ENCODE measurements at regions not wholly inside any gene's neighbourhood (a gene's known extent, or its start where the extent isn't known, plus 50 kb on each side); places are given as distances from the start of the nearest gene placed in this dataset.

- Histone ChIP-seq H3K9me2 (replicated peaks; ENCODE audit: insufficient read depth, low read length) (0 out of 2 replicates have a peak, but pooled peaks cover 4% of the 10 kb centered on the region), H3K79me2 (ENCODE audit: insufficient read depth, low read length) (no peaks in the 10 kb centered on the region), H3K4me3 (ENCODE audit: insufficient read depth, low read length, poor library complexity, severe bottlenecking) (no peak overlapping the region), H3K9ac (ENCODE audit: low read length) (no peak overlapping the region), H3F3A (ENCODE audit: insufficient read depth) (no peaks in the 10 kb centered on the region), H3K36me3 (ENCODE audit: low read length) (no peaks in the 10 kb centered on the region), H3K27ac (ENCODE audit: low read depth, low read length) (no peak overlapping the region), H2AFZ (ENCODE audit: low read depth, low read length, severe bottlenecking) (no peak overlapping the region), H4K20me1 (ENCODE audit: low read depth, low read length) (no peaks in the 10 kb centered on the region), H3K4me2 (ENCODE audit: low read depth, low read length, poor library complexity, severe bottlenecking) (no peak overlapping the region), H3K27me3 (ENCODE audit: low read length) (no peaks in the 10 kb centered on the region), H3K9me3 (ENCODE audit: insufficient read depth, low read length) (no peaks in the 10 kb centered on the region)
- TF ChIP-seq EZH2phosphoT487 (conservative IDR thresholded peaks at IDR 0.05; ENCODE audit: low read length) (no peak), CTCF (IDR thresholded peaks at IDR 0.05; ENCODE audit: insufficient read depth, low read length, poor library complexity, severe bottlenecking) (no peak)
These were observed 636.5 kb upstream of the PTCHD4 start for GRCh38 chr6:48747471-48747870.

DNA sequence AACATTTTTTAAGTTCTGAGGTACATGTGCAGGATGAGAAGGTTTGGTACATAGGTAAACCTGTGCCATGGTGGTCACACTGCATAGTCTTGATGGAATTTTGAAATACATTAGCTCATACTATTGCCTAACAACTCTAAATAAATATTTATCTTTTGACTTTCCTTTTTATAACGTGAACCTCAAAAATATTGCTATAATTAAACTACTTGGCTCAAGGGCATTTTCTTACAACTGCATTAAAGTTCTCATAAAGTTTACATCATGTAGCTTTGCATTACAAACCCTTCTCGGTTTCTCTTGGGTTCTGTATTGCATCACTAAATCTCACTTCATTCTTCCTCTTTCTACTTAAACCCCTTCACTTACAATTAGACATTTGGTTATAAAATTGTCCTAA lies 636.0 kb upstream of the PTCHD4 start:
- Histone ChIP-seq H2AFZ (ENCODE audit: low read depth, low read length, severe bottlenecking) (no peak overlapping the region), H4K20me1 (ENCODE audit: low read depth, low read length) (no peaks in the 10 kb centered on the region), H3F3A (ENCODE audit: insufficient read depth) (no peaks in the 10 kb centered on the region), H3K27ac (ENCODE audit: low read depth, low read length) (no peak overlapping the region), H3K9me2 (replicated peaks; ENCODE audit: insufficient read depth, low read length) (0 out of 2 replicates have a peak, but pooled peaks cover 4% of the 10 kb centered on the region), H3K27me3 (ENCODE audit: low read length) (no peaks in the 10 kb centered on the region), H3K4me3 (ENCODE audit: insufficient read depth, low read length, poor library complexity, severe bottlenecking) (no peak overlapping the region), H3K79me2 (ENCODE audit: insufficient read depth, low read length) (no peaks in the 10 kb centered on the region), H3K4me2 (ENCODE audit: low read depth, low read length, poor library complexity, severe bottlenecking) (no peak overlapping the region), H3K9me3 (ENCODE audit: insufficient read depth, low read length) (no peaks in the 10 kb centered on the region), H3K36me3 (ENCODE audit: low read length) (no peaks in the 10 kb centered on the region), H3K9ac (ENCODE audit: low read length) (no peak overlapping the region)
- TF ChIP-seq EZH2phosphoT487 (conservative IDR thresholded peaks at IDR 0.05; ENCODE audit: low read length) (no peak), CTCF (IDR thresholded peaks at IDR 0.05; ENCODE audit: insufficient read depth, low read length, poor library complexity, severe bottlenecking) (no peak)

DNA sequence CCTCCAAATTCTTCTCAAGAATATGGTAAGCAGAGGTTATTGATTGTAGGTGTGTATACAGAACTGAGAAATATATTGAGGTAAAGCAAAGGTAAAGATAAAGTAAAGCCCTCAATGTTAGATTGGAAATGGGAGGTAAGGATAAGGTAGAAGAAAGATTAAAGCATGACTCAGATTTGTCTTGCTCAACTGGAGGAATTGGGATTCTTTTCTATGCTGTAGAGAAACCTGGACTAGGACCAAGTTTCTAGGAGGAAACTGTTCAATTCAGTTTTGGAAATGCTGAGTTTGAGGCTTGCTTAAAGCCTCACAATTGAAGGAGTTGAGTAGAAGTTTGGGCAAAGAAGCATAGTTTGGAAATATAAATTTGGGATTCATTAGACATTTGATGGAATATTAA lies 634.0 kb upstream of the PTCHD4 start:
- Histone ChIP-seq H3K4me2 (ENCODE audit: low read depth, low read length, poor library complexity, severe bottlenecking) (no peak overlapping the region), H3K27ac (ENCODE audit: low read depth, low read length) (no peak overlapping the region), H3K36me3 (ENCODE audit: low read length) (no peaks in the 10 kb centered on the region), H4K20me1 (ENCODE audit: low read depth, low read length) (no peaks in the 10 kb centered on the region), H3K79me2 (ENCODE audit: insufficient read depth, low read length) (no peaks in the 10 kb centered on the region), H2AFZ (ENCODE audit: low read depth, low read length, severe bottlenecking) (no peak overlapping the region), H3K4me3 (ENCODE audit: insufficient read depth, low read length, poor library complexity, severe bottlenecking) (no peak overlapping the region), H3K9ac (ENCODE audit: low read length) (no peak overlapping the region), H3K9me3 (ENCODE audit: insufficient read depth, low read length) (no peaks in the 10 kb centered on the region), H3K27me3 (ENCODE audit: low read length) (no peaks in the 10 kb centered on the region), H3K9me2 (replicated peaks; ENCODE audit: insufficient read depth, low read length) (0 out of 2 replicates have a peak, but pooled peaks cover 4% of the 10 kb centered on the region), H3F3A (ENCODE audit: insufficient read depth) (no peaks in the 10 kb centered on the region)
- no peak for TF ChIP-seq CTCF (IDR thresholded peaks at IDR 0.05; ENCODE audit: insufficient read depth, low read length, poor library complexity, severe bottlenecking)
- TF ChIP-seq EZH2phosphoT487 (conservative IDR thresholded peaks at IDR 0.05; ENCODE audit: low read length) = no peak
